CD4-positive, alpha-beta memory T cell (primary cell): ENCODE measurements at regions not wholly inside any gene's neighbourhood (a gene's known extent, or its start where the extent isn't known, plus 50 kb on each side); places are given as distances from the start of the nearest gene placed in this dataset.

Source experiments
- CTCF ChIA-PET: fragments of 350-600 bp; sonication (Branson Sonifier 250); formaldehyde crosslinking; loops from one replicate; lab custom pipeline; 2021; ENCODE audit warnings: inconsistent platforms; ENCODE audit not compliant: partially characterized antibody; lab: Charles Lee
- POLR2A ChIA-PET: fragments of 350-600 bp; sonication (Branson Sonifier 250); formaldehyde crosslinking; loops from one replicate; lab custom pipeline; 2021; ENCODE audit not compliant: partially characterized antibody; lab: Charles Lee
- DNase-seq, 5 donors: peaks; one replicate each; pipeline versions ENCODE4 v3.0.0 to v3.0.0-alpha.2; 2020 to 2022; ENCODE audit warnings: mixed read lengths in 1 of 5
- H3K27ac ChIP-seq: one replicate; pipeline ENCODE4 v1.7.0; 2013; ENCODE audit warnings: low read depth, low read length
- H3K27me3 ChIP-seq: 2 replicates; pipeline ENCODE4 v1.7.0; 2013; ENCODE audit warnings: mild to moderate bottlenecking, low read length, moderate library complexity; ENCODE audit not compliant: insufficient read depth
- H3K36me3 ChIP-seq: 2 replicates; pipeline ENCODE4 v1.7.0; 2013; ENCODE audit warnings: mild to moderate bottlenecking, low read length, moderate library complexity; ENCODE audit not compliant: insufficient read depth
- H3K4me1 ChIP-seq: 2 replicates; pipeline ENCODE4 v1.7.0; 2013; ENCODE audit warnings: mild to moderate bottlenecking, low read length, moderate library complexity; ENCODE audit not compliant: insufficient read depth
- H3K4me3 ChIP-seq, 2 donors: one replicate each; pipeline ENCODE4 v1.7.0; 2013; ENCODE audit warnings: low read length in 2 of 2, mild to moderate bottlenecking in 1 of 2
- H3K9me3 ChIP-seq, 2 donors: one replicate each; pipeline ENCODE4 v1.7.0; 2013; ENCODE audit warnings: low read length in 2 of 2, control low read depth in 1 of 2; ENCODE audit not compliant: control insufficient read depth in 1 of 2
- H3K27ac Mint-ChIP-seq, 7 donors: one replicate each; pipeline ENCODE4 v1.8.0; 2020 to 2021; ENCODE audit warnings: mixed read lengths in 7 of 7, mild to moderate bottlenecking in 6 of 7, inconsistent platforms in 3 of 7, moderate library complexity in 3 of 7
- H3K27me3 Mint-ChIP-seq, 2 donors: one replicate each; pipeline ENCODE4 v1.8.0; 2020 to 2021; ENCODE audit warnings: mixed read lengths in 2 of 2
- H3K36me3 Mint-ChIP-seq, 2 donors: one replicate each; pipeline ENCODE4 v1.8.0; 2020 to 2021; ENCODE audit warnings: mixed read lengths in 2 of 2, inconsistent platforms in 1 of 2, mild to moderate bottlenecking in 1 of 2
- H3K4me1 Mint-ChIP-seq, 4 donors: one replicate each; pipeline ENCODE4 v1.8.0; 2020 to 2021; ENCODE audit warnings: mixed read lengths in 4 of 4, mild to moderate bottlenecking in 1 of 4
- H3K4me3 Mint-ChIP-seq, 8 donors: one replicate each; pipeline ENCODE4 v1.8.0; 2020 to 2021; ENCODE audit warnings: mixed read lengths in 8 of 8, mild to moderate bottlenecking in 7 of 8, moderate library complexity in 6 of 8, inconsistent platforms in 3 of 8
- H3K9me3 Mint-ChIP-seq, 8 donors: one replicate each; pipeline ENCODE4 v1.8.0; 2020 to 2021; ENCODE audit warnings: mixed read lengths in 8 of 8, mild to moderate bottlenecking in 5 of 8, inconsistent platforms in 3 of 8, moderate library complexity in 1 of 8
- intact Hi-C: fragments of 100-400 bp; cut with micrococcal nuclease; formaldehyde crosslinking; loops from one replicate; pipeline ENCODE4 v1.15.1; 2023

GRCh38 chr18:45365835-45366234 lies 249.4 kb upstream of the SLC14A2 start:
- H3K9me3 Mint-ChIP-seq: no peaks in the 10 kb centered on the region
- H3K4me3 Mint-ChIP-seq: no peak overlapping the region
- intact Hi-C loops: no loop called here
- Histone ChIP-seq H3K9me3 (no peaks in the 10 kb centered on the region), H3K36me3 (no peaks in the 10 kb centered on the region), H3K4me1 (no peaks in the 10 kb centered on the region), H3K27me3 (no peaks in the 10 kb centered on the region), H3K27ac (no peak overlapping the region), H3K4me3 (no peak overlapping the region)
- peaks cover 4 to 7% of the 10 kb centered on the region in 2 donors for H3K27me3 Mint-ChIP-seq
- ChIA-PET CTCF (no interaction called here), POLR2A (no interaction called here)
- H3K36me3 Mint-ChIP-seq: no peaks in the 10 kb centered on the region
- H3K4me1 Mint-ChIP-seq: no peaks in the 10 kb centered on the region
- no peak overlapping the region for H3K27ac Mint-ChIP-seq
- DNase-seq: no peak

- Histone ChIP-seq H3K4me3 (no peak overlapping the region), H3K9me3 (no peaks in the 10 kb centered on the region), H3K36me3 (no peaks in the 10 kb centered on the region), H3K27ac (no peak overlapping the region), H3K4me1 (no peaks in the 10 kb centered on the region), H3K27me3 (no peaks in the 10 kb centered on the region)
- ChIA-PET POLR2A (no interaction called here), CTCF (no interaction called here)
- no peak overlapping the region for H3K27ac Mint-ChIP-seq
- DNase-seq: no peak
- no peaks in the 10 kb centered on the region for H3K36me3 Mint-ChIP-seq
- H3K4me1 Mint-ChIP-seq: no peaks in the 10 kb centered on the region
- no peaks in the 10 kb centered on the region for H3K9me3 Mint-ChIP-seq
- intact Hi-C loops: no loop called here
- peaks cover 3 to 6% of the 10 kb centered on the region in 2 donors for H3K27me3 Mint-ChIP-seq
- H3K4me3 Mint-ChIP-seq: no peak overlapping the region
Measured at GRCh38 chr18:45370255-45371010, 244.8 kb upstream of the SLC14A2 start.

- intact Hi-C loops: no loop called here
- no peak overlapping the region for H3K4me3 ChIP-seq
- DNase-seq: no peak
- ChIA-PET POLR2A (no interaction called here), CTCF (interaction anchor here (1.2 to 2.0 kb wide), 2 partner anchors 11 to 13 kb away, joined by 3 to 8 read pairs; no protein-coding TSS in a partner anchor)
- Mint-ChIP-seq H3K9me3 (peaks cover 0 to 3% (median 0%) of the 10 kb centered on the region in 8 donors), H3K27me3 (peaks cover 6 to 9% of the 10 kb centered on the region in 2 donors), H3K27ac (no peak overlapping the region), H3K4me1 (no peaks in the 10 kb centered on the region), H3K36me3 (no peaks in the 10 kb centered on the region), H3K4me3 (no peak overlapping the region)
- no peaks in the 10 kb centered on the region for H3K4me1 ChIP-seq
- no peak overlapping the region for H3K27ac ChIP-seq
- H3K27me3 ChIP-seq: no peaks in the 10 kb centered on the region
- H3K36me3 ChIP-seq: no peaks in the 10 kb centered on the region
- no peaks in the 10 kb centered on the region for H3K9me3 ChIP-seq
Measured at GRCh38 chr18:45373286-45373880, 241.9 kb upstream of the SLC14A2 start.

GRCh38 chr18:45374236-45374635 lies 241.0 kb upstream of the SLC14A2 start:
- H3K4me3 Mint-ChIP-seq: no peak overlapping the region
- Histone ChIP-seq H3K27ac (no peak overlapping the region), H3K9me3 (no peaks in the 10 kb centered on the region), H3K36me3 (no peaks in the 10 kb centered on the region), H3K4me1 (no peaks in the 10 kb centered on the region), H3K4me3 (no peak overlapping the region), H3K27me3 (no peaks in the 10 kb centered on the region)
- H3K9me3 Mint-ChIP-seq: peaks cover 0 to 3% (median 0%) of the 10 kb centered on the region in 8 donors
- H3K4me1 Mint-ChIP-seq: no peaks in the 10 kb centered on the region
- DNase-seq: no peak
- POLR2A ChIA-PET: no interaction called here
- H3K36me3 Mint-ChIP-seq: no peaks in the 10 kb centered on the region
- H3K27ac Mint-ChIP-seq: no peak overlapping the region
- peaks cover 5 to 9% of the 10 kb centered on the region in 2 donors for H3K27me3 Mint-ChIP-seq
- intact Hi-C loops: no loop called here
- CTCF ChIA-PET: interaction anchor here (1.2 to 1.4 kb wide), 3 partner anchors 10 to 12 kb away, joined by 3 read pairs; no protein-coding TSS in a partner anchor

- peaks cover 5 to 9% of the 10 kb centered on the region in 2 donors for H3K27me3 Mint-ChIP-seq
- H3K4me1 ChIP-seq: no peaks in the 10 kb centered on the region
- ChIA-PET CTCF (interaction anchor here (1.2 to 1.4 kb wide), 3 partner anchors 9 to 13 kb away, joined by 3 read pairs; no protein-coding TSS in a partner anchor), POLR2A (no interaction called here)
- no peak overlapping the region for H3K4me3 ChIP-seq
- no peaks in the 10 kb centered on the region for H3K36me3 ChIP-seq
- H3K36me3 Mint-ChIP-seq: no peaks in the 10 kb centered on the region
- H3K27ac ChIP-seq: no peak overlapping the region
- H3K4me3 Mint-ChIP-seq: no peak overlapping the region
- H3K27ac Mint-ChIP-seq: no peak overlapping the region
- H3K9me3 ChIP-seq: no peaks in the 10 kb centered on the region
- H3K4me1 Mint-ChIP-seq: no peaks in the 10 kb centered on the region
- intact Hi-C loops: no loop called here
- no peaks in the 10 kb centered on the region for H3K27me3 ChIP-seq
- DNase-seq: no peak
- H3K9me3 Mint-ChIP-seq: peaks cover 0 to 3% (median 0%) of the 10 kb centered on the region in 8 donors
Measured at GRCh38 chr18:45374878-45375630, 240.2 kb upstream of the SLC14A2 start.

- Histone ChIP-seq H3K36me3 (no peaks in the 10 kb centered on the region), H3K4me3 (no peak overlapping the region), H3K9me3 (no peaks in the 10 kb centered on the region), H3K27me3 (no peaks in the 10 kb centered on the region), H3K4me1 (no peaks in the 10 kb centered on the region), H3K27ac (no peak overlapping the region)
- ChIA-PET CTCF (no interaction called here), POLR2A (no interaction called here)
- peaks cover 0 to 3% (median 0%) of the 10 kb centered on the region in 8 donors for H3K9me3 Mint-ChIP-seq
- no peaks in the 10 kb centered on the region for H3K36me3 Mint-ChIP-seq
- no peak overlapping the region for H3K27ac Mint-ChIP-seq
- no peaks in the 10 kb centered on the region for H3K4me1 Mint-ChIP-seq
- peaks cover 5 to 6% of the 10 kb centered on the region in 2 donors for H3K27me3 Mint-ChIP-seq
- intact Hi-C loops: no loop called here
- no peak overlapping the region for H3K4me3 Mint-ChIP-seq
- DNase-seq: no peak
Measured at GRCh38 chr18:45376193-45376592, 239.1 kb upstream of the SLC14A2 start.

GRCh38 chr18:45378308-45378707 lies 237.0 kb upstream of the SLC14A2 start:
- no peaks in the 10 kb centered on the region for H3K36me3 Mint-ChIP-seq
- no peaks in the 10 kb centered on the region for H3K36me3 ChIP-seq
- ChIA-PET CTCF (interaction anchor here (1.2 to 1.5 kb wide), 2 partner anchors 8 to 11 kb away, joined by 3 read pairs; no protein-coding TSS in a partner anchor), POLR2A (no interaction called here)
- no peak for DNase-seq
- H3K27ac ChIP-seq: no peak overlapping the region
- H3K4me3 Mint-ChIP-seq: no peak overlapping the region
- H3K9me3 Mint-ChIP-seq: peaks cover 0 to 3% (median 0%) of the 10 kb centered on the region in 8 donors
- no peaks in the 10 kb centered on the region for H3K4me1 Mint-ChIP-seq
- H3K4me1 ChIP-seq: no peaks in the 10 kb centered on the region
- intact Hi-C loops: no loop called here
- H3K27me3 ChIP-seq: no peaks in the 10 kb centered on the region
- no peak overlapping the region for H3K27ac Mint-ChIP-seq
- H3K27me3 Mint-ChIP-seq: peaks cover 4 to 6% of the 10 kb centered on the region in 2 donors
- no peaks in the 10 kb centered on the region for H3K9me3 ChIP-seq
- no peak overlapping the region for H3K4me3 ChIP-seq
